ENCODE measurements at regions not wholly inside any gene's neighbourhood (a gene's known extent, or its start where the extent isn't known, plus 50 kb on each side); places are given as distances from the start of the nearest gene placed in this dataset.
A peak's percentile ranks its signal among the peaks of the same experiment; 100 is the strongest.

DNA sequence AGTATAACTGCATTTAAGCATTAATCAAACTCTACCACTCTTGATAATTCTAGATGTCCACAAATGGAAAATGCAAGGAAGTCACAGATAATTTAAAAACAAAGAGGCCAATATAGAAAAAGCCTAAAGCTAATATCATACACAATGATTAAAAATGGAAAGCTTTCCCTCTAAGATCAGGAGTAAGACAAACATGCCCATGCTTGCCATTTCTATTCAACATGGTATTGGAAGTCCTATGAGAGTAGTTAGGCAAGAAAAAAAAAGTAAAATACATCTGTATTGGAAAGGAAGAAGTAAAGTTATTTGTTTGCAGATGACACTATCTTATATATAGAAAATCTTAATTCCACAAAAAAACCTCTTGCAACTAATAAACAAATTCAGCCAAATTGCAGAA, 164.6 kb upstream of the FERMT1 start (continued):
- no peak for TF ChIP-seq MAFK (IDR thresholded peaks at IDR 0.05; ENCODE audit: low read depth, low read length)

- WGBS, 2 experiments (ENCODE audit: extremely low coverage in 1 of 2, insufficient coverage in 1 of 2, insufficient read length in 1 of 2, insufficient replicate concordance in 2 of 2, low coverage in 1 of 2, low lambda C conversion rate in 2 of 2, missing lambda C conversion rate in 1 of 2): 92% methylated on average over 1 of the region's 1 CpG; no CpG with 5 or more reads in 1 of the 2 experiments
- H3K4ac ChIP-seq (replicated peaks; ENCODE audit: insufficient read length, low read depth, low read length): no peak overlapping the region
- CTCF ChIA-PET (ENCODE audit: partially characterized antibody): no interaction called here
These were observed 159.8 kb upstream of the FERMT1 start for GRCh38 chr20:6282642-6283041.

More at GRCh38 chr20:6282642-6283041, 159.8 kb upstream of the FERMT1 start:
- DNase-seq (ENCODE audit: low read depth in 1 of 2, low spot score in 2 of 2): no peak
- Histone ChIP-seq H2BK12ac (ENCODE audit: low read depth, low read length) (no peak overlapping the region), H4K5ac (ENCODE audit: insufficient read length, low read depth, low read length) (no peak overlapping the region), H3K4me1 (replicated peaks in 1 of 4; ENCODE audit: control insufficient read depth in 3 of 4, insufficient read depth in 4 of 4, low read length in 3 of 4) (no peaks in the 10 kb centered on the region), H4K91ac (replicated peaks; ENCODE audit: insufficient read length, low read length) (no peak overlapping the region), H2BK15ac (ENCODE audit: low read length) (no peak overlapping the region), H3K14ac (ENCODE audit: insufficient read length) (no peak overlapping the region), H3K36me3 (ENCODE audit: control insufficient read depth in 2 of 4, insufficient read depth in 4 of 4, low read length in 3 of 4) (no peaks in the 10 kb centered on the region), H2BK5ac (ENCODE audit: low read depth, low read length) (no peak overlapping the region), H4K8ac (ENCODE audit: extremely low read depth, insufficient read depth, low read length) (no peak overlapping the region), H3K56ac (replicated peaks; ENCODE audit: insufficient read length, low read depth, low read length) (no peak overlapping the region), H3K4me2 (ENCODE audit: insufficient read depth in 1 of 2, low read depth in 2 of 2, low read length in 2 of 2) (no peak overlapping the region), H3K79me1 (ENCODE audit: low read depth, low read length) (no peaks in the 10 kb centered on the region), H2BK120ac (replicated peaks; ENCODE audit: low read depth, low read length) (no peak overlapping the region), H3K9me3 (ENCODE audit: insufficient read depth in 2 of 2, low read depth in 1 of 2, low read length in 1 of 2) (peaks cover 14 to 20% of the 10 kb centered on the region in 2 experiments), H3K27ac (ENCODE audit: low read depth, low read length) (no peak overlapping the region), H3K18ac (ENCODE audit: extremely low read depth, low read length) (no peak overlapping the region), H2AFZ (ENCODE audit: low read length) (no peak overlapping the region), H3K27me3 (replicated peaks in 1 of 4; ENCODE audit: control insufficient read depth in 3 of 4, extremely low read depth in 1 of 4, insufficient read depth in 3 of 4, low read length in 3 of 4) (no peaks in the 10 kb centered on the region), H3K4me3 (ENCODE audit: extremely low read depth in 1 of 4, insufficient read depth in 2 of 4, low read depth in 3 of 4, low read length in 4 of 4) (no peak overlapping the region), H4K20me1 (replicated peaks in 1 of 2; ENCODE audit: control insufficient read depth in 1 of 2, insufficient read depth in 2 of 2, low read length in 2 of 2) (no peaks in the 10 kb centered on the region), H3K9ac (replicated peaks in 1 of 4; ENCODE audit: extremely low read depth in 1 of 4, low read depth in 3 of 4, low read length in 3 of 4) (no peak overlapping the region), H3K79me2 (ENCODE audit: control insufficient read depth in 1 of 2, insufficient read depth in 2 of 2, low read length in 2 of 2) (no peaks in the 10 kb centered on the region), H2BK20ac (ENCODE audit: low read length) (no peak overlapping the region), H3K23me2 (ENCODE audit: low read depth, low read length) (no peaks in the 10 kb centered on the region), H3K23ac (ENCODE audit: insufficient read length) (no peak overlapping the region), H2AK5ac (ENCODE audit: low read depth, low read length) (no peak overlapping the region)
- no peak for FAIRE-seq
- POLR2A ChIA-PET (ENCODE audit: partially characterized antibody): no interaction called here
- TF ChIP-seq TAF7 (optimal IDR thresholded peaks at IDR 0.05; ENCODE audit: borderline replicate concordance, low read depth, low read length) (no peak), KDM1A (IDR thresholded peaks at IDR 0.05; ENCODE audit: borderline replicate concordance, low read length) (0 out of 2 replicates have a peak, but pooled peaks have one; percentile 46)
